ENCODE measurements at regions not wholly inside any gene's neighbourhood (a gene's known extent, or its start where the extent isn't known, plus 50 kb on each side); places are given as distances from the start of the nearest gene placed in this dataset.

DNA sequence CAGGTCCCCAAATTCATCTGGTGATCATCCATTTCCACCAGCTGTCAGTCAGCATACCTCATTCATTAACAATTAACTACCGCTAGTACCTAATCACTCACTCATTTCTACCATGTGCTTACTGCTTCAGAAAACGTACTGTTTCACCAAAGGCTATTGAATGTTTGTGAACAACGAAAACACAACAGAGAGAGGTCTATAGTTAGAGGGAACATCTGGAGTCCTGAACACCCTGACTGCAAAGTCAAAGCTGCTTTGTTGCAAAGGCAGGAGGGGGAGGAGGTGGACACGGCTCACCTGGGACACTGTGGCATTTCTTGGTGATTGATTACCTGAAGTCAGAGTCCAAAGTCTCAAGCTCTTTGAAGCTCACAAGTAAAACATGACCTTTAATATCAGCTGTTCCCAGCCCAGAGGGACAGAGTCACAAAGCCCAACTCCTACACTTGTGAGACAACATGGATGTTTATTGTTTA, 342.3 kb upstream of the ADARB2 start:
- TF ChIP-seq, protein P1, sequence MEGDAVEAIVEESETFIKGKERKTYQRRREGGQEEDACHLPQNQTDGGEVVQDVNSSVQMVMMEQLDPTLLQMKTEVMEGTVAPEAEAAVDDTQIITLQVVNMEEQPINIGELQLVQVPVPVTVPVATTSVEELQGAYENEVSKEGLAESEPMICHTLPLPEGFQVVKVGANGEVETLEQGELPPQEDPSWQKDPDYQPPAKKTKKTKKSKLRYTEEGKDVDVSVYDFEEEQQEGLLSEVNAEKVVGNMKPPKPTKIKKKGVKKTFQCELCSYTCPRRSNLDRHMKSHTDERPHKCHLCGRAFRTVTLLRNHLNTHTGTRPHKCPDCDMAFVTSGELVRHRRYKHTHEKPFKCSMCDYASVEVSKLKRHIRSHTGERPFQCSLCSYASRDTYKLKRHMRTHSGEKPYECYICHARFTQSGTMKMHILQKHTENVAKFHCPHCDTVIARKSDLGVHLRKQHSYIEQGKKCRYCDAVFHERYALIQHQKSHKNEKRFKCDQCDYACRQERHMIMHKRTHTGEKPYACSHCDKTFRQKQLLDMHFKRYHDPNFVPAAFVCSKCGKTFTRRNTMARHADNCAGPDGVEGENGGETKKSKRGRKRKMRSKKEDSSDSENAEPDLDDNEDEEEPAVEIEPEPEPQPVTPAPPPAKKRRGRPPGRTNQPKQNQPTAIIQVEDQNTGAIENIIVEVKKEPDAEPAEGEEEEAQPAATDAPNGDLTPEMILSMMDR (conservative IDR thresholded peaks at IDR 0.05; ENCODE audit: low read depth, low read length): no peak
- TF ChIP-seq EZH2 (IDR thresholded peaks at IDR 0.05; ENCODE audit: low read length, unreplicated experiment): no peak

All from PC-3 (cell line).